Activated naive CD4-positive, alpha-beta T cell treated with anti-CD3 and anti-CD28 coated beads for 36 hours (primary cell): ENCODE measurements at regions not wholly inside any gene's neighbourhood (a gene's known extent, or its start where the extent isn't known, plus 50 kb on each side); places are given as distances from the start of the nearest gene placed in this dataset.
A peak's percentile ranks its signal among the peaks of the same experiment; 100 is the strongest.

Source experiments
- CTCF ChIA-PET: fragments of 350-600 bp; sonication (Branson Sonifier 250); formaldehyde crosslinking; loops from one replicate; lab custom pipeline; 2021; ENCODE audit warnings: antibody characterized with exemption; lab: Charles Lee
- DNase-seq: peaks from one replicate; pipeline ENCODE4 v3.0.0-alpha.2; 2020
- H3K27ac Mint-ChIP-seq: one replicate; pipeline ENCODE4 v1.8.0; 2021; ENCODE audit warnings: mild to moderate bottlenecking, mixed read lengths
- H3K27me3 Mint-ChIP-seq: one replicate; pipeline ENCODE4 v1.8.0; 2021; ENCODE audit warnings: low read depth, mixed read lengths
- H3K36me3 Mint-ChIP-seq: one replicate; pipeline ENCODE4 v1.8.0; 2021; ENCODE audit warnings: low read depth, mixed read lengths
- H3K4me1 Mint-ChIP-seq: one replicate; pipeline ENCODE4 v1.8.0; 2021; ENCODE audit warnings: low read depth, mixed read lengths
- H3K4me3 Mint-ChIP-seq: one replicate; pipeline ENCODE4 v1.8.0; 2021; ENCODE audit warnings: mild to moderate bottlenecking, moderate library complexity, mixed read lengths
- H3K9me3 Mint-ChIP-seq: one replicate; pipeline ENCODE4 v1.8.0; 2021; ENCODE audit warnings: mixed read lengths
- intact Hi-C: fragments of 100-400 bp; cut with micrococcal nuclease; formaldehyde crosslinking; loops from one replicate; pipeline ENCODE4 v1.15.1; 2023

GRCh38 chr7:94270772-94271171, 123.9 kb upstream of the COL1A2 start:
- H3K4me3 Mint-ChIP-seq = no peak overlapping the region

DNA sequence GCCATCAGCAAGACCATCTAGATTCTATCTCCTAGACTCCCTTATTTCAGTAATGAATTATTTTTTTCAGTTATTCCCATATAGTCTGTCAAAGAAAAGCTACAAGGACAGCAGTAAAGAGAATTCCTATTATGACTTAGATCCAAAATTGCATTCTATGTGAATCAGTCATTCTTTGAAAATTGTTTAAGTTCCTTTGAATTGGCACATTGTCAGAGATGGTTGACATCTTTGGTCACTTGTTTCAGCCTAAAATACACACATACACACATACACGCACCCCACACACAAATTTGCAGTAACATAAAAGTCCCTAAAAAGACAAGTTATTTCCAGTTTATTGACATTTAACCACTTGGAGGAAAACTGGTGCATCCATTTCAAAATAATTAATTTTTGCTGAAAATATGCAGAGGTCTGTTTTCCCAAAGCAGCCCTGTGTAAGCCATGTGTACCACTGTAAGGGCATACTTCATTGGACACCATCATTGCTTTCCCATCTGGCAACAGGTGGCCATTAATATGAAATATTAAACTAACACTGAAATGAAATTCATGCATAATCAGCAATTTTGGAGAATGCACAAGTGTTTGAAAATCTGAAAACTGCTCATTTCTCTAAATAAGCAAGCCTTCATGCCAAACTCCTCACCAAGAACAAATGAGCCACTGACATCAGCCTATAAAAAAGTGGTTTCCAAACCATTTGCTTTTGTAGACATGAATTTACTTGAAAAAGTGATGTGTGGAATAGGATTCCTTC, 121.7 kb upstream of the COL1A2 start:
- intact Hi-C loops = loop anchor here (10.0 kb wide), 1 partner anchor 368 kb away; the partner anchor contains the start of gene GNGT1
- Mint-ChIP-seq H3K27ac (no peak overlapping the region), H3K27me3 (peaks cover 2% of the 10 kb centered on the region), H3K9me3 (no peaks in the 10 kb centered on the region), H3K36me3 (no peaks in the 10 kb centered on the region), H3K4me1 (no peaks in the 10 kb centered on the region), H3K4me3 (no peak overlapping the region)
- DNase-seq = no peak
- CTCF ChIA-PET = no interaction called here

More at GRCh38 chr7:94270772-94271171, 123.9 kb upstream of the COL1A2 start:
- Mint-ChIP-seq H3K27me3 (peaks cover 2% of the 10 kb centered on the region), H3K27ac (no peak overlapping the region), H3K4me1 (no peaks in the 10 kb centered on the region), H3K9me3 (no peaks in the 10 kb centered on the region), H3K36me3 (no peaks in the 10 kb centered on the region)
- DNase-seq = no peak
- CTCF ChIA-PET = no interaction called here
- intact Hi-C loops = loop anchor here (10.0 kb wide), 1 partner anchor 366 kb away; the partner anchor contains the start of gene GNGT1

DNA sequence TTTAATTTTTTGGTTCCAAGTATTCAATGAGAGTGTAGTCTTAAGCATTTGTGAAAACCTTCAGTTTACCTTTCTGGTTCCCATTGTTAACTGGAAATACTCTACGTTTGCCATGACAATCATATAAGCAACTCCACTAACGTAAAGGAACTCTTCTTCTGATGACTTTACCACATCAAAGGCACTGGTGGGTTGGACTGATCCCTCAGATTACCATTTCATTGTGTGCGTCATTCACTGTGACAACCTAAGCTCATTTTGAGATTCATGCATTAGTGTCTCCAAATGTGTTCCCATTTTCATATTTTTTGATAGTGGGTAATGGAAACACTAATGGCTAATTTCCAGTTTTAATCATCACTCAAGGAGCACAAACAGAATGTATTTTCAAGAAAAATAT, 119.9 kb upstream of the COL1A2 start:
- CTCF ChIA-PET = no interaction called here
- no peaks in the 10 kb centered on the region for H3K4me1 Mint-ChIP-seq
- H3K9me3 Mint-ChIP-seq = no peaks in the 10 kb centered on the region
- H3K27me3 Mint-ChIP-seq = peaks cover 6% of the 10 kb centered on the region
- DNase-seq = peak; percentile 5
- H3K4me3 Mint-ChIP-seq = no peak overlapping the region
- intact Hi-C loops = loop anchor here (5.0 to 10.0 kb wide), 2 partner anchors 370 to 1028 kb away; partner anchors contain the start of gene GNGT1
- H3K27ac Mint-ChIP-seq = no peak overlapping the region
- no peaks in the 10 kb centered on the region for H3K36me3 Mint-ChIP-seq

DNA sequence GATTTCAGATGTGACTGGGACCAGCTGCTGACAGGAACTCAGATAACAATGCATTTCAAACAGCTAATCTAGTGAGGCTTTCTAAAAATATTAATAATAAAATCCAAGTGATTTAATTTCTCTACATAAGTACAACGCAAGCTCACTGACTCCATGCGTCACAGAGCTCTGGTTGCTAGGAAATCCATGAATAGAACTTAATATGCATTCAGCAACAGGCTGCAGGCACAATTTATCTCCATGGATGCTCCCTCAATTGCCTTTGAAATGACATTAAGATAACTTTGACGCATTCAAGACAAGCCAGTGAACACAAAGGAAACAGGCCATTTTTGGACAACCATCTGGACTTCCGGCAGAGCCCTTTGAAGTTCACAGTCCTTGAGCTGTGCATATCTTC, 118.7 kb upstream of the COL1A2 start:
- DNase-seq = no peak
- CTCF ChIA-PET = interaction anchor here (0.6 to 0.7 kb wide), 2 partner anchors 104 to 241 kb away, joined by 3 read pairs; no protein-coding TSS in a partner anchor
- H3K4me3 Mint-ChIP-seq = no peak overlapping the region
- intact Hi-C loops = loop anchor here (5.0 to 10.0 kb wide), 2 partner anchors 371 to 1029 kb away; partner anchors contain the start of gene GNGT1
- no peaks in the 10 kb centered on the region for H3K4me1 Mint-ChIP-seq
- H3K36me3 Mint-ChIP-seq = no peaks in the 10 kb centered on the region
- peaks cover 7% of the 10 kb centered on the region for H3K27me3 Mint-ChIP-seq
- no peaks in the 10 kb centered on the region for H3K9me3 Mint-ChIP-seq
- no peak overlapping the region for H3K27ac Mint-ChIP-seq

- DNase-seq = peak; percentile 5
- peaks cover 9% of the 10 kb centered on the region for H3K27me3 Mint-ChIP-seq
- no peak overlapping the region for H3K27ac Mint-ChIP-seq
- no peaks in the 10 kb centered on the region for H3K36me3 Mint-ChIP-seq
- CTCF ChIA-PET = no interaction called here
- no peaks in the 10 kb centered on the region for H3K9me3 Mint-ChIP-seq
- no peak overlapping the region for H3K4me3 Mint-ChIP-seq
- intact Hi-C loops = loop anchor here (5.0 to 10.0 kb wide), 2 partner anchors 372 to 1029 kb away; partner anchors contain the start of gene GNGT1
- H3K4me1 Mint-ChIP-seq = no peaks in the 10 kb centered on the region
Observed at GRCh38 chr7:94276795-94277194, 117.9 kb upstream of the COL1A2 start.

GRCh38 chr7:94277236-94277635, 117.5 kb upstream of the COL1A2 start:
- Mint-ChIP-seq H3K4me3 (no peak overlapping the region), H3K4me1 (no peaks in the 10 kb centered on the region), H3K9me3 (no peaks in the 10 kb centered on the region), H3K27me3 (peaks cover 9% of the 10 kb centered on the region), H3K36me3 (no peaks in the 10 kb centered on the region), H3K27ac (no peak overlapping the region)
- no peak for DNase-seq
- intact Hi-C loops = loop anchor here (5.0 to 10.0 kb wide), 2 partner anchors 372 to 1030 kb away; partner anchors contain the start of gene GNGT1
- CTCF ChIA-PET = no interaction called here

DNA sequence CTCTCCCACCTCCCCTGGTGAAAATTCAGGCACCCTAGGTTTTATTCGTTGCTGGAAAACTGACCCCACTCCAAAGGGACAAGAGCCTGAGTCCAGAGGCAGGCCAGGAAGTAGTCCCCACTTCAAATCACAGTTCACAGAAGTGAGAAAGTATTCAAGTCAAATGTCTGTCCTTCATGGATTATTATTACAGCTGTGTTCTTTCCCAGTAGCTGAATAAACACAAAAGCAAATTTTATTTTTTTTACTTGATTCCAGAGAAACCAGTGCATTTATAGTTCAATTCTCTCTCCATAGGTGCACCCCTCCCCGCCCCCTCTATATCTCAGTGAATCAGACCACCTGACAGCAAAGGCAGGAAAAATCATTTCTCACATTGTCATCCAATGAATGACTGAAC, 113.8 kb upstream of the COL1A2 start:
- Mint-ChIP-seq H3K27ac (no peak overlapping the region), H3K4me1 (no peaks in the 10 kb centered on the region), H3K9me3 (no peaks in the 10 kb centered on the region), H3K36me3 (no peaks in the 10 kb centered on the region), H3K27me3 (peaks cover 13% of the 10 kb centered on the region), H3K4me3 (no peak overlapping the region)
- intact Hi-C loops = no loop called here
- no peak for DNase-seq
- CTCF ChIA-PET = no interaction called here

DNA sequence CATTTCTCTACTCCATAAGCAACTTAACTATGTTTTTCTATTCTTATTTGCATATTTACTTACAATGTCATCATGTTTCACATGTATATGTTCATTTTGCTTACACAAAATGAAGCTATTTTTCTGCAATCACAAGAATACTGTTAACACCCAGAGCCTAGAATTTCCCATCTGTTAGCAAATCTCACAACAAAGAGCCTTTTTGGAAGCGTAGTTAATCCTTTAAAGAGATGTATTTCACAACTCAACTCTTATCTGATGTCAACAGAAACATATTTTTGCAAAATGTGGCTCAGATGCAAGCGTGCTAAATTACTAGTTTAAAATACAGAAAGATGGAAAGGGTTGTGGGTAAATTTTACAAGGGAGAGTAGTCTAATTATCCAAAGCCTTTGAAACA, 110.6 kb upstream of the COL1A2 start:
- no peak overlapping the region for H3K4me3 Mint-ChIP-seq
- no peaks in the 10 kb centered on the region for H3K36me3 Mint-ChIP-seq
- no peak overlapping the region for H3K27ac Mint-ChIP-seq
- no peak for DNase-seq
- intact Hi-C loops = no loop called here
- no peaks in the 10 kb centered on the region for H3K9me3 Mint-ChIP-seq
- CTCF ChIA-PET = no interaction called here
- no peaks in the 10 kb centered on the region for H3K4me1 Mint-ChIP-seq
- peaks cover 11% of the 10 kb centered on the region for H3K27me3 Mint-ChIP-seq

- Mint-ChIP-seq H3K4me1 (no peaks in the 10 kb centered on the region), H3K36me3 (no peaks in the 10 kb centered on the region), H3K27me3 (peaks cover 8% of the 10 kb centered on the region), H3K27ac (no peak overlapping the region), H3K9me3 (no peaks in the 10 kb centered on the region), H3K4me3 (no peak overlapping the region)
- CTCF ChIA-PET = no interaction called here
- intact Hi-C loops = no loop called here
- no peak for DNase-seq
Observed at GRCh38 chr7:94286111-94286510, 108.6 kb upstream of the COL1A2 start.

- Mint-ChIP-seq H3K27ac (no peak overlapping the region), H3K36me3 (no peaks in the 10 kb centered on the region), H3K4me3 (no peak overlapping the region), H3K4me1 (no peaks in the 10 kb centered on the region), H3K9me3 (no peaks in the 10 kb centered on the region), H3K27me3 (peaks cover 12% of the 10 kb centered on the region)
- CTCF ChIA-PET = no interaction called here
- no peak for DNase-seq
- intact Hi-C loops = no loop called here
Observed at GRCh38 chr7:94288096-94288495, 106.6 kb upstream of the COL1A2 start.

DNA sequence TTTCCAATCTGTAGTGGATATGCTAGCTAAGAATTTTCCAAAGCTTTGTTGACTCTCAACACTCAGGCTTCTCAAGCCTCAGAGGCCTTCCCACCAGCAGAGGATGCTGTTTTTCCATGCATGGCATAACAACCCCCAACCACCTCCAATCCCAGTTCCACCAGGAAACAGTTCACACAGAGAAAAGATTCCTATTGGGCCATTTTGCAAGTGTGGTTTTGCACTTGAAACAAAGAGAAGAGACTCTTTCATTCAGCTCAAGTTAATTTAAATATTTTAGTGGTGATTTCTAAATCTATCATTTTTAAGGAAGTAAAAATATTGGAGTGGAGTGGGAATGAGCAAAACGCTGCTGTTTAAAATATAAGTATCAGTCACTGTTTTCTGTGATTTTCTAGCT, 105.6 kb upstream of the COL1A2 start:
- intact Hi-C loops = no loop called here
- Mint-ChIP-seq H3K9me3 (no peaks in the 10 kb centered on the region), H3K27me3 (peaks cover 12% of the 10 kb centered on the region), H3K4me1 (no peaks in the 10 kb centered on the region), H3K36me3 (no peaks in the 10 kb centered on the region), H3K4me3 (no peak overlapping the region), H3K27ac (no peak overlapping the region)
- CTCF ChIA-PET = interaction anchor here (0.6 kb wide), 1 partner anchor 87 kb away, joined by 7 read pairs; no protein-coding TSS in a partner anchor
- DNase-seq = no peak

DNA sequence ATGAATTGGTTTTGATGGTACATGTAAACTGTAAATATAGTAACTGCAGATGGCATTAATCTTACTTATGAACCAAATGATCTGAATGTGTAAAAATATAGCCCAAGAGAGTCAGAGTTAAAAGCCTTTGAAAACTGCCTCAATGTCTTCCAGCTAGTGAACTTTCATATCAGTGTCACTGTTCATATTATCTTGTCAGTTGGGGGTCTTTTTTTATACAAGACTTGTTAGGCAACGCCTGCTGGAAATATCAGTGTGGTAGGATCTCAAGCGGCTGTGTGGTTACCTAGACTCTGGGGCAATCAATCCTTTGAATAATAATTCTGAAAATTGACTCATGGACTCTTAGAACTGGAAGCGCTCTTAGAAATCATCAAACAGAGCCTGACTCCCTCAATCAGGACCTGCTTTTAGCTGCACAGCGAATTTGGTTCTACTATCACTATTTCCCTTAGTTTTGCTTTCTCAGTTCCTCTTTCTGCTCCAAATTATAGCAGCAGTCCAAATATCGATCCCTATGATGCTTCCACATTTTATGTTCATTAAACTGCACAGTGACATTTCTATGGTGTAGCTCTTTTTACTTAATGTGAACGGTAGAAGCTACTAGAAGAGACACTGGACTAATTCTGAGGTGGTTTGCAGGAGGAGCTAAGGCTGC, 100.1 kb upstream of the COL1A2 start:
- Mint-ChIP-seq H3K27ac (no peak overlapping the region), H3K36me3 (no peaks in the 10 kb centered on the region), H3K9me3 (no peaks in the 10 kb centered on the region), H3K4me3 (no peak overlapping the region), H3K4me1 (no peaks in the 10 kb centered on the region), H3K27me3 (peaks cover 13% of the 10 kb centered on the region)
- CTCF ChIA-PET = no interaction called here
- DNase-seq = no peak
- intact Hi-C loops = no loop called here
